Skin of body (tissue), 1 donor: ENCODE measurements at regions not wholly inside any gene's neighbourhood (a gene's known extent, or its start where the extent isn't known, plus 50 kb on each side); places are given as distances from the start of the nearest gene placed in this dataset.
"Not testable (repeated sequence)": the region's sequence is repeated elsewhere in the genome, so short reads cannot be mapped to it uniquely, and the experiment has no call there.

ENCODE experiments used
- DNase-seq: peaks from one replicate; lab custom pipeline; 2025; lab: John Stamatoyannopoulos, UW

GRCh38 chr15:87487484-87487883, 769.1 kb downstream of the NTRK3 start:
- no peak for DNase-seq

DNA sequence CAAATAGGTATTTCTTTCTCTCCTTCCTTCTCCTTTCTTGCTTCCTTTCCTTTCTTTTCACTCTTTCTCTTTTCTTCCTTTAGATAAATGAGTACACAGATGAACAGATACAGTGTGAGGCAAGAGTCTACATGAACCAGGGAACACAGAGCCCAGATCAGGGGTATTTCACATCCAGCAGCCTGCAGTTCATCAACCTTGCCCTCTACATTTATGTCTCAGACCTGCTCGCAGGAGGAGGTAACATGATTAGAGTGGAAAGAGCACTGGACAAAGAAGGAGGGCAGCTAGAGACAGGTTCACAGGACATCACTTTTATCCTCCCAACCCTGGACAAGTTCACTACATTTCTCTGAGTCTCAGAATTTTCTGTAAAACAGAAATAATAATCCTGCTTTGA, 773.1 kb downstream of the NTRK3 start:
- no peak for DNase-seq

DNA sequence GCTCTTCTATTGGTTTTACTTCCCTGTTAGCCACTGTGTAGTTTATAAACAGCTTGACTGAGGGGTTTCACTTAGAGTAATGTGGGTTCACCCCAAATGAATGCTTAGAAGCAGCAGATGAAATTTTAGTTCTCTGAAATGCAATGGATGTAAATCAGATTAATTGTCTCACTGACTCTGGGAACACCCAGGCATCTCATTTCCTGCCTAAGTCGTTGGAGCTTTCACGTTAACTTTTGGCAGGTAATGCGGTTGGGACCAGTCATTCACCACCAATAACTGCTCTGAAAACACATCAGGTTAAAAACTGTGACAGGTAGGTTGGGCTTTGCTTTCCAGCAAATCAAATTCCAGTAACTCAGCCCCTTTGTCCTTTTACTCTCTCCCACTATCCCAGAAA, 775.4 kb downstream of the NTRK3 start:
- DNase-seq: no peak

- DNase-seq: no peak
Observed at GRCh38 chr15:87478687-87479072, 777.9 kb downstream of the NTRK3 start.

DNA sequence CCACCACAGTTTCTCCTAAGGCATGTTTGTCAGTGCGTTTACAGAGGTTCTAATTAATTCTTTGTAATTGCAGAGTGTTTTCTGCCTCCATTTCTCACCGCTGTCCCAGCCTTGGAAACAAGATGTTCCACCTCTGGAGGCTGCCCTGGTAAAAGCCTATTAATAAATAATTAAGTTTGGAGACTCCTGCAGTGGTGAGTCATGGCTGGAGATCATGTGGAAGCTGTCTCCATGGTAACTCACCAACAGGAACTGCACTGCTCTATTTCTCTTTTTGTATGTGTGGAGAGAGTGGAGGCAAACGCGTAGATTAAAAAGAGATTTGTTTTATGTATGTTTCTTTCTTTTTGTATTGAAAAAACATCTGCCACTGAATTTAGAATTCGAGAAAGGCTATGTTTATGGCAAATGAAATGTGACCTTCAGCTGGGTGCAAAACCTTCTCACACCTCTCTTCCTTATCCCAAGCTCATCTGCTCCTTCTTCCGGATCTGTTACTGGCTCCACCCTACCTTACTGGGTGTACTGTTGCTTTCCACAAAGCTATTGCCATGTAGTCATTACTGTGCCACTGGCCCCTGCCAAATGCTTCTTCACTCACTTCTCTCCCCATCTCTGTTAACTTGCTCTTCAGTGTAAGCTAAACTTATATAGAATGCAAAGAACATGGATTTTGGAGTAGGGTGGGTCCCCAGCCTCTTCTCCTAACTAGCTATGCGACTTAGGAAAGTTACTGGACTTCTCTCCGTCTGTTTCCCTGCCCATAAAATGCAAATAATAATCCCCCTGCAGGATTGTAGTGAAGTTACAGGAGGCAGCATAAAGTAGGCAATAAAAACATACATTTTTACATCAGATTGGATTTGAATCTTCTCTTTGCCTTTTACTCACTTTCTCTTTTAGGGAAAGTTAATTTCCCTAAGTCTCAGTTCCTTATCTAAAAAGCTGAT, 778.5 kb downstream of the NTRK3 start:
- peak; percentile 22 for DNase-seq

- DNase-seq: no peak
Observed at GRCh38 chr15:87477026-87477425, 779.5 kb downstream of the NTRK3 start.

DNA sequence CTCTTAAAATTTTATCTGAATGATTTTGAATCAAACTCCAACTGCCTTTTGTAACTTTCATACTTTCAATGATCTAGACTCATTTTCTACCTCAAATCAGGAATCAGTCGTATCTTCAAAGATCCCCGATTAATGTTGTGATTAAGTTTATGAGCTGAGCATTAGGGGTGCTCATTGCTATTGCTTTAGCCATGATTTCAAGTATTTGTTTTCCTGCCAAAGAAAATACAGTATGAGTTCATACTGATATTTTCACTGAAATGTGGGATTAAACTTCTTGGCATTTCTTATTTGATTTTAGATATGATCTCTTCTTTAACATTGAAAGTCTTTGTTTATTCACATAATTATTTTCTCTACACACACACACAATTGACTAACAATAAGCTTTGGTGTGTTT, 785.6 kb downstream of the NTRK3 start:
- DNase-seq: no peak

DNA sequence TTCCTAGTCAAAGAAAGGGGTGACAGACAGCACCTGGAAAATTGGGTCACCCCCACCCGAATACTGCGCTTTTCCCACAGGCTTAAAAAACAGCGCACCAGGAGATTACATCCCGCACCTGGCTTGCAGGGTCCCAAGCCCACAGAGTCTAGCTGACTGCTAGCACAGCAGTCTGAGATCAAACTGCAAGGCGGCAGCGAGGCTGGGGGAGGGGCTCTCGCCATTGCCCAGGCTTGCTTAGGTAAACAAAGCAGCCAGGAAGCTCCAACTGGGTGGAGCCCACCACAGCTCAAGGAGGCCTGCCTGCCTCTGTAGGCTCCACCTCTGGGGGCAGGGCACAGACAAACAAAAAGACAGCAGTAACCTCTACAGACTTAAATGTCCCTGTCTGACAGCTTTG, 792.6 kb downstream of the NTRK3 start:
- not testable (repeated sequence) for DNase-seq

DNA sequence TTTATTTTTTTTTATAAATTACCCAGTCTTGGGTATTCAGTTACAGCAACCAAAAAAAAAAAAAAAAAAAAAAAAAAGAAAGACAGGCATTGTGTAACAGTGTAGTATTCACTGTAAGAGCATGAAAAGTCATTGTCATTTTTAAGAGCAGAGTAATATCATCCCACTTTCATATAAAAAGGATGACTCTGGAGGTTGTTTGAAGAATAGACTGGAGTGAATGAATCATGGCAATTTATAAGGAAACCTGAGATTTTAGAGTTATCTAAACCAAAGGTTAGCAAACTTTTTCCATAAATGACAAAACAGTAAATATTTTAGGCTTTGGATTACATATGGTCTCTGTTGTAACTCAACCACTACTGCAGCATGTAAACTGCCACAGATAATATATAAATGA, 794.9 kb downstream of the NTRK3 start:
- no peak for DNase-seq

- no peak for DNase-seq
Observed at GRCh38 chr15:87454860-87455259, 801.7 kb downstream of the NTRK3 start.

GRCh38 chr15:87450314-87450713, 806.2 kb downstream of the NTRK3 start:
- DNase-seq: no peak

DNA sequence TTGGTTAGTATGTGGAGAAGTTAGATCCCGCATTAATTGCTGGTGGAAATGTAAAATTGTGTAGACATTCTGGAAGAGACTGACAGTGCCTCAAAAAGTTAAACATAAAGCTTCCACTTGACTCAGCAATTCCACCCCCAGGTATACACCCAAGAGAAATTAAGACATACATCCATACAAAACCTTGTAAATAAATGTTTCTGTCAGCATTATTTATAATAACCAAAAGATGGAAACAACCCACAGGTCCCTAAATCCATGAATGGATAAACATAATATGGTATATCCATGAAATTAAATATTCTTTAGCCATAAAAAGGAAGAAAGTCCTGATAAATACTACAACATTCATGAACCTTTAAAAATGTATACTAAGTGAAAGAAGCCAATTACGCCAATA, 817.4 kb downstream of the NTRK3 start:
- no peak for DNase-seq

DNA sequence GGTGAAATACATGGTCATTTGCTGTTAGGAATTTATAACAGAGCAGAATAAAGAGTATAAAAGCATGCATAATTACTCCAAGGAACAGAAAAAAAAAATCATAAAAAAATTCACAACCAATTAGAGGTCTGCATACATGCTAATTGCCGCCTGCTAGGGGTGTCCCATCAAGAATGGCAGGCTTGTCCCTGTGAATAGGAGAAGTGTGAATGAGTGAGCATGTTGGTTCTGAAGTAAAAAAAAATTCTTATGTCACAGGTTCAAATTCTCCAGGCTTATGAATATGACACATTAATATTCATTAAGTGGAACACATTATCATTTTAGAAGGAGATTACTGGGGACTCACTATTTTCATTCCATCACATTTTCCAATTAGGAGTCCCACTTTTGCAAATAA, 822.7 kb downstream of the NTRK3 start:
- DNase-seq: no peak

GRCh38 chr15:87429754-87430153, 826.8 kb downstream of the NTRK3 start:
- DNase-seq: no peak

- DNase-seq: no peak
Observed at GRCh38 chr15:87420017-87420416, 836.5 kb downstream of the NTRK3 start.

DNA sequence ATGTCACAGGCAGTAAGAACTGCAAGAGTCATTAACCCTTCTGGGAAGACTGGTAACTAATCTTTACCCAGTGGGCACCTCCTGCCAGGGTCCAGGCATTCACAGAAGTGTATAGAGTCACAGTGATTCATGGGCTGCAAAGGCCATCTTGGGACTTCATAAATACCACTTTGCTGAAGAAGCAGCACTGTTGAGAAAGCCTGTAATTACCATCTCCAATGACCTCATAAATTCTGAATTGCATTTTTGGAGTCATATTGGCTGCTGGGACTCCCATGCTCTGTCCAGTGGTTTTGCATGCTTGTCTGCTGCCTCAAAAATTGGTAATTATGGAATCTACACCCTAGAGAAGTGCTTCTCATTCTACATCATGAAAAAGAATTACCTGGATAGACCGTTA, 837.2 kb downstream of the NTRK3 start:
- no peak for DNase-seq

- no peak for DNase-seq
Observed at GRCh38 chr15:87416591-87417257, 839.8 kb downstream of the NTRK3 start.

DNA sequence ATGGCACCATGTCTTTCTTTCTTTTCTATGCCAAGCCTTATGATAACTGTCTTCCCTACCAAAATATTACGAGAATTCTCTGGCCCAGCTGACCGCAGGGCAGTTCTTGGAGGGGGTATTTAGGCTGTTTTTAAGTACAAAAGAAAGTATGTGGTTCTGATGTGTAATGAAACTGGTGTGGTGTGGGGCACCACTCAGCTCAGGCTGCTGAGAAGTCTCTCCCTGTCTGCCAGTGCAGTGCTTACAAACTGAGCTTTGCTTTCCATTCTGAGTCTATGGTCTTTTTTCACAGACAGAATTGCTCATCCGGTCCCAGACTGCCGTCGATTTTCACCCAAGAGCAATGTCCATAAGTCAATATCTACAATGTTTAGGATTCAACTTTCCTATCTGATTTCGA, 847.6 kb downstream of the NTRK3 start:
- no peak for DNase-seq

DNA sequence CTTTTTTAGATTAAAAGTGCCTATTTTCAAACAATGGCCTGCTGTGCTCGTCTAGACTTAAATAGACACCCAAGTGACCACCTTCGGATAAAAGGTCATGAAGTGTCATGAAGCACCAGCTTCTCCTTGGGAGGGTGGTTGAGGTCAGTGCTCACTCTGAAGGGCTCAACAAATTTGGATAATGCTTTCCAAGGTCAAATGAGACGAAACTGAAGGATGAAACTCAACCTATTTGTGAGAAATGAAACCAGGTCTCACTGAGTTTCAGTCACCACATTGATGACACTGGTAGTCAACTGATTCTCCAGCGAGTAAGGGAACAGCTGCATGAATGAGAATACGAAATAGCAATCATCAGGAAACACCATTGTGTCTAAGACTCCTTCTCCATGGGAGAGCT, 852.6 kb downstream of the NTRK3 start:
- no peak for DNase-seq

GRCh38 chr15:87401973-87402372, 854.6 kb downstream of the NTRK3 start:
- no peak for DNase-seq

DNA sequence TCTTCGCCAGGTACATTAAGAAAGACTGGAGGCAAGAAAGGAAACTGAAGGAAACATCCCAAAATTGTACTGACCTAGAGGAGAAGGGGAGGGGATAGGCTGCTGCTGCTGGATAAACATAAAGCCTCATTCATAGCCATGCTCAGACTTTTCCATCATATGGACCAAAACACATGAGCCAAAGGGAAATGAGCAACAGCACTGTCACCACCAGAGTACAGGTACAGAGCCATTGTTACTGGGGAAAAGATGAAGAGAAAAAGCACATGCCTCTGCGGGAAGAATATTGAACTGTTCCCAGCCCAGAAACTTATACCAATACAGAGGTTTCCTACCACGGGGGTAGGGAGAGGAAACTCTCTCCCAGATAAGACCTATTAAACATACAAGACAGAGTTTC, 861.9 kb downstream of the NTRK3 start:
- no peak for DNase-seq

DNA sequence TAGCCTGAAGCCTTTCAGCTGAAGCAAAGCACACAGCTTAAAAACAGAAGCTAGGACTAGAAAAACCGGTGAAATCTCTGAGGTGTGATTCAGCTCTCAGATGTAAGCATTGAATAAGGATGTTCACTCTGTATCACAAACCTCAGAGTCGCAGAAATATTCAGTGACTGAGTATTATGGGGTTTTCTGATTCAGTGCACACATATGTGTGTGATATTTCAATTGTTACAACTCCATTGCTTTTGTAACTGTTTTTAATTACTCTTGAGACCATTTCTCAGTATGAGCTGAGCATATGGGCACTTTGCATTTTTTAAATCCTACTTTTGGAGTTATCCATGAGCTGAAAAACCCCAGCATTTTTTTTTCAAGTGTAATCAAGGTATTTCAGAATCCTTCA, 868.8 kb downstream of the NTRK3 start:
- peak; percentile 16 for DNase-seq

DNA sequence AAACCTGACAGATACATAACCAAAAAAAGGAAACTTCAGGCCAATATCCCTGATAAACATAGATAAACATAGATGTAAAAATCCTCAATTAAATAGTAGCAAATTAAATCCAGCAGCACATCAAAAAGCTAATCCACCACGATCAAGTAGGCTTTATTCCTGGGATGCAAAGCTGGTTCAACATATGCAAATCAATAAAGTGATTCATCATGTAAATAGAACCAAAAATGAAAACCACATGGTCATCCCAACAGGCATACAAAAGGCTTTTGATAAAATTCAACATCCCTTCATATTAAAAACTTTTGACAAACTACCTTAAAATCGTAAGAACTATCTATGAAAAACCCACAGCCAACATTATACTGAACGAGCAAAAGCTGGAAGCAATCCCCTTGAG, 882.2 kb downstream of the NTRK3 start:
- no peak for DNase-seq
